Colon (tissue), 2 donors: ENCODE measurements at regions not wholly inside any gene's neighbourhood (a gene's known extent, or its start where the extent isn't known, plus 50 kb on each side); places are given as distances from the start of the nearest gene placed in this dataset.

Experiments used
- FAIRE-seq: peaks from 2 replicates; lab custom pipeline; 2012; peaks lifted over from hg19 to GRCh38; lab: Jason Lieb, UNC
- donor health status: control.
- donor health status: control.

DNA sequence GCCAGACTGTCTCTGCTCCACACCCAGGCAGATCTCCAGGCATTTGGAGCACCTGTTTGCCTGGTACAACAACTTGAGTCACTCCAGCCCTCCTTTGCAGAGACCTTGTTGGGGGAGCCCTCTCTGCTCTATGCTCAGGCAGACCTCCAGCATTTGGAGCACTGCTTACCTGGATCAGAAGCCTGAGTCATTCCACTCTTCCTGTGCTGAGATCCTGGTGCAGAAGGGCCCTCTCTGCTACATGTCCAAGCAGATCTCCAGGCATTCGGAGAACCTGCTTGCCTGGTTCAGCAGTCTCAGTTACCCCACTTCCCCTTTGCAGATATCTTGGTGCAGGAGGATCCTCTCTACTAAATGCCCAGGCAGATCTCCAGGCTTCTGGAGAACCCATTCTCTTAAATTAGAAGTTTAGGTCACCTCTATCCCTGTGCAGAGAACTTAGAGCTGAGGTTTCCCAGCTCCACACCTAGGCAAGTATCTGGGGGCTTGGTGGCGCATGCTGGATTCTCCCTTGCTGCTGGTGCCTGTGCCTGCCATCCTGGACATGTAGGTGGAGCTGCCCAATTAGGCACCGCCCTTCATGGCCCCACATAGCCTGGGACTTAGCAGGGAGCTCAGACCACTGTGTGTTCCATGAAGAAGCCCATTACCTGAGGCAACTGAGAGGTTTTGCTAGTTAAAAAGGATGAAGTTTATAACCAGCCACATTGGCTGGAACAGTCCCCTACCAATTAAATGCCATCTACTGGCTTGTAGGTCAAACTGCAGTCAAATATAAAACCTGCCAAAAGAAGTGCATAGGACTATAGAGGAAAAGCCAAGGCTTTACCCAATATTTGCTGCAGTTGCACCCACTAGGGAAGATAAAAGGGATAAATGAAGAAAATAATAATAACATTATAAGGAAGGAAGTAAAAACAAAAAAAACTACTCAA is 97.6 kb upstream of the SLITRK6 start:
- no peak for FAIRE-seq

DNA sequence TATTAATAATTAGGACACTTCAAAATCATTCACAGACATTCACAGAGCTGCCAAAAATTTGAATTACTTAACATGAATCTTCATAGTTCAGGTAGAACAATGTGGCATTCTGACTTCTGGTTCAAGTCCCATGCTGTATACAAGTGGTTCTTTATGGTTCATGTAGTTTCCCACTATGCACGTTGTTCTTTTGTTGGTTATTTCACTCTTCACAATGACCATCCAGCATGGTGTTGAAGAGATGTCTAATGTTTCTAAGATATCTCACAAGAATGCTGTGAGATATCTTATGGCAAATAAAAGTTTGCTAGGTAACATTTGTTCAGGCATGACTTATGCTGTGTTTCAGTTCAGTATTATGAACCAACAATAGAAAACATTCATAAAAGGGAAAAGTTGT is 88.2 kb upstream of the SLITRK6 start:
- no peak for FAIRE-seq

DNA sequence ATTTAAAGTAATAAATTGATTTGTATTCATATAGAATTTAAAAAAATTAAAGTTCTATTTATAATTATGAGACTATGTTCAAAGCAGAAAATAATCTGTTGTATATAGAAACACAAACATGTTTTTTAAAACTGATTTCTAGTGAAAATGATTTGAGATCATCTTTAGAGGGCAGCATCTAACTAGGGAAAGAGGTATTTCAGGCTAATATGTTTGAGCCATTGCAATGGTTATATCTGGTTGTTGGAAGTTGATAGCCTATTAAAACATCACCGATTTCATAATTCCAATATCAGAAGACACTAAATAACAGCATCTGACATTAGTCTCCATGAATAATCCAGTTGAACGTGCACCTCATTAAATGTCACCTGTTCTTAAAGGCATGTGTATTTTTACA is 79.8 kb upstream of the SLITRK6 start:
- no peak for FAIRE-seq

DNA sequence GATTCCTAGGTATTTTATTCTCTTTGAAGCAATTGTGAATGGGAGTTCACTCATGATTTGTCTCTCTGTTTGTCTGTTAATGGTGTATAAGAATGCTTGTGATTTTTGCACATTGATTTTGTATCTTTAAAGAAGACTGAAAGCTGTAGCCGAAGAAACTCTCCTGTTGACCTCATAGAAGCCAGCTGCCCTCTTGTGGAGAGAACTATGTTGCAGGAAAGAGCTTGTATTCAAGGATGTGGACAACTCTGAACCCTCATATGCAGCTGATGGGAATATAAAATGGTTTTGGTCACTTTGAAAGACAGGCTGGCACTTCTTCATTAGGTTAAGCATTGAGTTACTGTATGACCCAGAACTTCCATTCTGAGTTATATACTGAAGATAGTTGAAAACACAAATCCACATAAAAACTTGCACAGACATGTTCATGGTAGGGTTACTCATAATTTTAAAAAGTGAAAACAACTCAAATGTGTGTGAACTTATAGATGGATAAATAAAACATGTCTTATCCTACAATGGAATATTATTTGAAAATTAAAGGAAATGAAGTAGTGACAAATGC is 65.8 kb upstream of the SLITRK6 start:
- no peak for FAIRE-seq

GRCh38 chr13:85853901-85854663 is 54.9 kb upstream of the SLITRK6 start:
- FAIRE-seq, result no peak

DNA sequence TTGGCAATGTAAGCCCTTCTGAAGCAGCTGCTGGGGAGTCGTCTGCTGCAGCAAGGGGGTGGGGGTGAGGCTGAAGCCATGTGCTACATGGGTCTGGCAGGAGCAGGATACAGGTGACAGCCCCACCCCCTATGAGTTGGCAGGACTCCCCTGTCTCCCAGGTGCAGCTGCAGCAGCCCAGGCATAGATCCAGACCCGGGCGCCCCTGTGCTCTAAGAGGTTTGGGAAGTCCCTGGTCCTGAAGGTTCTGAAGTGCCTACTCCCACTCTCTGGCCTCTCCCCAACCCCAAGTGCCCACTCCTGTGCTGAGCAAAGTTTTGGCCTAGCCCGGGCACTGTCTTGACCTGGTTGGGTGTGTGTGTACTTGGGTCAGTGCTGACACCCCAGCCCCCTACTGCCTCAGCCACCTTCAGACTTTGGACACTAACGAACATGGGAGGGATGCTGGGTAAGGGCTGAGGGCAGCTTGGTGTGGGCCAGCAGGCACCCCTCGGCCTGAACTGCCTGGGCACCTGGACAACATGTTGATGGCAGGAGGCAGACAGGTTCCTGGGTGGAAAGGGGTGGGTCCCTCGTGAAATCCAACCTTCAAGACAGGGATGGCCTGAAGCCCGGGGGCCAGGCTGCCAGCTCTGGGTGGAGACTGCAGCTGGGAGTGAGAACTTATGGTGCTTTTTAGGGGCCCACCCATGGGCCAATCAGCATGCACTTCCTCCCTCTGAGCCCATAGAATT is 54.1 kb upstream of the SLITRK6 start:
- no peak for FAIRE-seq
